Esophagus squamous epithelium (tissue), 5 donors: ENCODE measurements at regions not wholly inside any gene's neighbourhood (a gene's known extent, or its start where the extent isn't known, plus 50 kb on each side); places are given as distances from the start of the nearest gene placed in this dataset.

Source experiments
- DNase-seq: peaks from one replicate; lab custom pipeline; 2025; lab: John Stamatoyannopoulos, UW
- H3K27ac ChIP-seq, 4 donors: fragments of 200-600 bp; sonication (generic); one replicate each; pipeline ENCODE4 v1.5.1; 2016 to 2019; ENCODE audit warnings: mild to moderate bottlenecking in 1 of 4
- H3K27me3 ChIP-seq, 4 donors: fragments of 200-600 bp; sonication (generic); 1 replicate in 3 of 4; 2 replicates in 1 of 4; pipeline versions ENCODE4 v1.5.1 to v1.6.0; 2017 to 2021; ENCODE audit warnings: antibody characterized with exemption in 1 of 4
- H3K36me3 ChIP-seq, 3 donors: fragments of 200-600 bp; sonication (generic); one replicate each; pipeline ENCODE4 v1.5.1; 2016 to 2019
- H3K4me1 ChIP-seq, 3 donors: fragments of 200-600 bp; sonication (generic); one replicate each; pipeline ENCODE4 v1.5.1; 2017 to 2019
- H3K4me3 ChIP-seq, 4 donors: fragments of 200-600 bp; sonication (generic); 1 replicate in 3 of 4; 2 replicates in 1 of 4; pipeline ENCODE4 v1.5.1; 2016 to 2019; ENCODE audit warnings: mild to moderate bottlenecking in 2 of 4, moderate library complexity in 1 of 4
- H3K9me3 ChIP-seq, 3 donors: fragments of 200-600 bp; sonication (generic); one replicate each; pipeline ENCODE4 v1.5.1; 2016 to 2019
- CTCF ChIP-seq, 6 experiments: fragments of 450-650 bp in 4 of 6; fragments of 200-600 bp in 2 of 6; sonication (generic) in 2 of 6; IDR thresholded peaks; one replicate each; pipeline ENCODE4 v1.5.1; 2016 to 2019; ENCODE audit warnings: antibody characterized with exemption in 6 of 6, mild to moderate bottlenecking in 4 of 6, moderate library complexity in 4 of 6
- POLR2A ChIP-seq, 4 donors: fragments of 450-650 bp; IDR thresholded peaks; one replicate each; pipeline ENCODE4 v1.6.1; 2017; ENCODE audit warnings: antibody characterized with exemption in 4 of 4, mild to moderate bottlenecking in 4 of 4, moderate library complexity in 3 of 4
- WGBS, 2 donors: methylation state at CpG; one replicate each; pipeline ENCODE4 v1.1.5; 2018; 5-methylcytosine and 5-hydroxymethylcytosine counted together
- intact Hi-C: fragments of 100-400 bp; cut with DNase I; formaldehyde crosslinking; loops from one replicate; pipeline ENCODE4 v1.15.0; 2022
- donor health status: DM: yes; HTN: yes; CAD: no.

- Histone ChIP-seq H3K4me3 (no peak overlapping the region), H3K27ac (peak overlapping the region in 2 of 4 donors; percentile 62 to 81), H3K27me3 (no peaks in the 10 kb centered on the region), H3K9me3 (no peaks in the 10 kb centered on the region), H3K4me1 (peaks cover 0 to 26% (median 4%) of the 10 kb centered on the region in 3 donors), H3K36me3 (no peaks in the 10 kb centered on the region)
- TF ChIP-seq POLR2A (IDR thresholded peaks at IDR 0.05) (no peak), CTCF (IDR thresholded peaks at IDR 0.05) (no peak)
- DNase-seq, result no peak
- WGBS, 2 donors, result 56 to 79% methylated on average over 1 of the region's 1 CpG
- intact Hi-C loops, result no loop called here
These were observed 74.7 kb upstream of the ELL2 start for GRCh38 chr5:96036301-96036700.

- H3K4me1 ChIP-seq, result peaks cover 0 to 26% (median 4%) of the 10 kb centered on the region in 3 donors
- TF ChIP-seq POLR2A (IDR thresholded peaks at IDR 0.05), result no peak
- no peak for TF ChIP-seq CTCF (IDR thresholded peaks at IDR 0.05)
- H3K27me3 ChIP-seq, result no peaks in the 10 kb centered on the region
- no peaks in the 10 kb centered on the region for H3K36me3 ChIP-seq
- 79 to 89% methylated on average over 3 of the region's 3 CpGs for WGBS, 2 donors
- no peaks in the 10 kb centered on the region for H3K9me3 ChIP-seq
- H3K4me3 ChIP-seq, result no peak overlapping the region
- H3K27ac ChIP-seq, result peak overlapping the region in 2 of 4 donors; percentile 62 to 81
- DNase-seq, result no peak
- intact Hi-C loops, result no loop called here
These were observed 74.1 kb upstream of the ELL2 start for GRCh38 chr5:96035796-96036195.

GRCh38 chr5:96033116-96033515, 71.5 kb upstream of the ELL2 start:
- DNase-seq, result no peak
- no peak overlapping the region for H3K27ac ChIP-seq
- H3K36me3 ChIP-seq, result no peaks in the 10 kb centered on the region
- H3K27me3 ChIP-seq, result no peaks in the 10 kb centered on the region
- no peaks in the 10 kb centered on the region for H3K9me3 ChIP-seq
- no peak overlapping the region for H3K4me3 ChIP-seq
- H3K4me1 ChIP-seq, result peaks cover 0 to 26% (median 4%) of the 10 kb centered on the region in 3 donors
- TF ChIP-seq CTCF (IDR thresholded peaks at IDR 0.05), result no peak
- TF ChIP-seq POLR2A (IDR thresholded peaks at IDR 0.05), result no peak
- intact Hi-C loops, result no loop called here
- WGBS, 2 donors, result 73 to 81% methylated on average over 1 of the region's 1 CpG

GRCh38 chr5:96031811-96032261, 70.2 kb upstream of the ELL2 start:
- H3K36me3 ChIP-seq, result no peaks in the 10 kb centered on the region
- intact Hi-C loops, result no loop called here
- 100% methylated on average over 1 of the region's 1 CpG; no CpG with 5 or more reads in 1 of the 2 donors for WGBS, 2 donors
- no peak for DNase-seq
- no peaks in the 10 kb centered on the region for H3K9me3 ChIP-seq
- peaks cover 0 to 20% (median 3%) of the 10 kb centered on the region in 3 donors for H3K4me1 ChIP-seq
- TF ChIP-seq POLR2A (IDR thresholded peaks at IDR 0.05) (no peak), CTCF (IDR thresholded peaks at IDR 0.05) (no peak)
- no peak overlapping the region for H3K4me3 ChIP-seq
- no peaks in the 10 kb centered on the region for H3K27me3 ChIP-seq
- H3K27ac ChIP-seq, result no peak overlapping the region

GRCh38 chr5:96031180-96031579, 69.5 kb upstream of the ELL2 start:
- Histone ChIP-seq H3K27me3 (no peaks in the 10 kb centered on the region), H3K4me1 (peaks cover 0 to 20% (median 0%) of the 10 kb centered on the region in 3 donors), H3K27ac (no peak overlapping the region), H3K36me3 (no peaks in the 10 kb centered on the region), H3K9me3 (no peaks in the 10 kb centered on the region), H3K4me3 (no peak overlapping the region)
- no peak for DNase-seq
- WGBS, 2 donors, result 89 to 91% methylated on average over 2 of the region's 2 CpGs
- no peak for TF ChIP-seq CTCF (IDR thresholded peaks at IDR 0.05)
- TF ChIP-seq POLR2A (IDR thresholded peaks at IDR 0.05), result no peak
- intact Hi-C loops, result no loop called here
